SK-N-SH treated with all-trans-retinoic acid at 6 μM for 48 hours (cell line): ENCODE measurements at regions not wholly inside any gene's neighbourhood (a gene's known extent, or its start where the extent isn't known, plus 50 kb on each side); places are given as distances from the start of the nearest gene placed in this dataset.

ENCODE experiments used
- ARNTL ChIP-seq: fragments of 450-650 bp; formaldehyde crosslinking; IDR thresholded peaks from 2 replicates; pipeline ENCODE4 v1.5.0; 2020; ENCODE audit warnings: low read depth, mild to moderate bottlenecking, moderate library complexity, borderline replicate concordance
- ESRRG ChIP-seq: fragments of 250-450 bp; sonication (Bioruptor Pico); IDR thresholded peaks from 2 replicates; pipeline ENCODE4 v1.6.1; 2021; ENCODE audit warnings: mild to moderate bottlenecking
- GLIS3 ChIP-seq: fragments of 250-450 bp; sonication (Bioruptor Pico); IDR thresholded peaks from 2 replicates; pipeline ENCODE4 v1.5.0; 2020; ENCODE audit warnings: mild to moderate bottlenecking, moderate library complexity
- OSR1 ChIP-seq: fragments of 250-450 bp; sonication (Bioruptor Pico); IDR thresholded peaks from 2 replicates; pipeline ENCODE4 v1.8.0; 2022; ENCODE audit warnings: moderate library complexity, mild to moderate bottlenecking, inconsistent platforms
- RARB ChIP-seq: fragments of 250-450 bp; sonication (Bioruptor Pico); IDR thresholded peaks from 2 replicates; pipeline ENCODE4 v1.8.0; 2021; ENCODE audit warnings: mild to moderate bottlenecking, moderate library complexity
- TCF4 ChIP-seq: fragments of 250-450 bp; sonication (Bioruptor Pico); IDR thresholded peaks from 2 replicates; pipeline ENCODE4 v1.8.0; 2021; ENCODE audit warnings: mild to moderate bottlenecking, moderate library complexity, borderline replicate concordance
- TOX ChIP-seq: fragments of 250-450 bp; sonication (Bioruptor Pico); IDR thresholded peaks from 2 replicates; pipeline ENCODE4 v1.8.0; 2021; ENCODE audit warnings: mild to moderate bottlenecking, moderate library complexity, borderline replicate concordance
- ZFP30 ChIP-seq: fragments of 450-650 bp; formaldehyde crosslinking; IDR thresholded peaks from 2 replicates; pipeline ENCODE4 v1.5.0; 2022; ENCODE audit warnings: mild to moderate bottlenecking, moderate library complexity
- ZNF565 ChIP-seq: fragments of 450-650 bp; formaldehyde crosslinking; conservative IDR thresholded peaks from 2 replicates; pipeline ENCODE4 v1.5.0; 2020; ENCODE audit warnings: low read depth, mild to moderate bottlenecking, moderate library complexity
- ZNF70 ChIP-seq: fragments of 450-650 bp; formaldehyde crosslinking; IDR thresholded peaks from 2 replicates; pipeline ENCODE4 v1.5.0; 2020; ENCODE audit warnings: mild to moderate bottlenecking, moderate library complexity
- TF ChIP-seq, protein P1 (sequence below): fragments of 250-450 bp; sonication (Bioruptor Pico); IDR thresholded peaks from 2 replicates; pipeline ENCODE4 v1.8.0; 2020; ENCODE audit warnings: mild to moderate bottlenecking, moderate library complexity, borderline replicate concordance
- TF ChIP-seq, protein P2 (sequence below): fragments of 250-450 bp; sonication (Bioruptor Pico); IDR thresholded peaks from 2 replicates; pipeline ENCODE4 v1.5.0; 2020; ENCODE audit warnings: mild to moderate bottlenecking, moderate library complexity
- TF ChIP-seq, protein P3 (sequence below): fragments of 250-450 bp; sonication (Bioruptor Pico); IDR thresholded peaks from 2 replicates; pipeline ENCODE4 v1.8.0; 2021; ENCODE audit warnings: low read depth, mild to moderate bottlenecking, moderate library complexity, borderline replicate concordance
- TF ChIP-seq, protein P4 (sequence below): fragments of 250-450 bp; sonication (Bioruptor Pico); IDR thresholded peaks from 2 replicates; pipeline ENCODE4 v1.5.1; 2020; ENCODE audit warnings: low read depth, mild to moderate bottlenecking, moderate library complexity

DNA sequence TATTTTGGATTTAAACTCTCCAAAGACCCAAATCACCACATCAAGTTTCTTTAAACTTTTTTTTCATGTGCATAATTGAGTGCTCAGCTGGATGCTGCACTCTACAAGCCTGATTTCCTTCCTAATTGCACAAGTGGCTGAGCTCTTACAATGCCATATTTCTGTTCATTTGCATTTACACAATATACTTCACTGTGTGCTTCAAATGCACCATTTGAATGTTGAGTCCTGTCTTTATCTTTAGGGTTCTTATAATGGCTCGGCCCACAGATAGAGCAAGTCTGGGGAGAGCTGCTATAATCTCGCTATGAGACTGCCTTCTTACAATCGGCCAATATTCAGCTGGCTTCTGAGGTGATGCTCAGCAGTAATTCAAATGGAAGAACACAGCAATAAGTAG, 200.6 kb upstream of the MAP3K7 start:
- TF ChIP-seq ARNTL: no peak
- no peak for TF ChIP-seq GLIS3 (CRISPR knock-in tag)
- TF ChIP-seq TCF4 (CRISPR knock-in tag): no peak
- no peak for TF ChIP-seq ESRRG (CRISPR knock-in tag)
- no peak for TF ChIP-seq ZFP30 (CRISPR knock-in tag)
- no peak for TF ChIP-seq RARB (CRISPR knock-in tag)
- TF ChIP-seq TOX (CRISPR knock-in tag): no peak
- TF ChIP-seq, protein P1, sequence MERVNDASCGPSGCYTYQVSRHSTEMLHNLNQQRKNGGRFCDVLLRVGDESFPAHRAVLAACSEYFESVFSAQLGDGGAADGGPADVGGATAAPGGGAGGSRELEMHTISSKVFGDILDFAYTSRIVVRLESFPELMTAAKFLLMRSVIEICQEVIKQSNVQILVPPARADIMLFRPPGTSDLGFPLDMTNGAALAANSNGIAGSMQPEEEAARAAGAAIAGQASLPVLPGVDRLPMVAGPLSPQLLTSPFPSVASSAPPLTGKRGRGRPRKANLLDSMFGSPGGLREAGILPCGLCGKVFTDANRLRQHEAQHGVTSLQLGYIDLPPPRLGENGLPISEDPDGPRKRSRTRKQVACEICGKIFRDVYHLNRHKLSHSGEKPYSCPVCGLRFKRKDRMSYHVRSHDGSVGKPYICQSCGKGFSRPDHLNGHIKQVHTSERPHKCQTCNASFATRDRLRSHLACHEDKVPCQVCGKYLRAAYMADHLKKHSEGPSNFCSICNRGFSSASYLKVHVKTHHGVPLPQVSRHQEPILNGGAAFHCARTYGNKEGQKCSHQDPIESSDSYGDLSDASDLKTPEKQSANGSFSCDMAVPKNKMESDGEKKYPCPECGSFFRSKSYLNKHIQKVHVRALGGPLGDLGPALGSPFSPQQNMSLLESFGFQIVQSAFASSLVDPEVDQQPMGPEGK (CRISPR knock-in tag): no peak
- TF ChIP-seq, protein P2, sequence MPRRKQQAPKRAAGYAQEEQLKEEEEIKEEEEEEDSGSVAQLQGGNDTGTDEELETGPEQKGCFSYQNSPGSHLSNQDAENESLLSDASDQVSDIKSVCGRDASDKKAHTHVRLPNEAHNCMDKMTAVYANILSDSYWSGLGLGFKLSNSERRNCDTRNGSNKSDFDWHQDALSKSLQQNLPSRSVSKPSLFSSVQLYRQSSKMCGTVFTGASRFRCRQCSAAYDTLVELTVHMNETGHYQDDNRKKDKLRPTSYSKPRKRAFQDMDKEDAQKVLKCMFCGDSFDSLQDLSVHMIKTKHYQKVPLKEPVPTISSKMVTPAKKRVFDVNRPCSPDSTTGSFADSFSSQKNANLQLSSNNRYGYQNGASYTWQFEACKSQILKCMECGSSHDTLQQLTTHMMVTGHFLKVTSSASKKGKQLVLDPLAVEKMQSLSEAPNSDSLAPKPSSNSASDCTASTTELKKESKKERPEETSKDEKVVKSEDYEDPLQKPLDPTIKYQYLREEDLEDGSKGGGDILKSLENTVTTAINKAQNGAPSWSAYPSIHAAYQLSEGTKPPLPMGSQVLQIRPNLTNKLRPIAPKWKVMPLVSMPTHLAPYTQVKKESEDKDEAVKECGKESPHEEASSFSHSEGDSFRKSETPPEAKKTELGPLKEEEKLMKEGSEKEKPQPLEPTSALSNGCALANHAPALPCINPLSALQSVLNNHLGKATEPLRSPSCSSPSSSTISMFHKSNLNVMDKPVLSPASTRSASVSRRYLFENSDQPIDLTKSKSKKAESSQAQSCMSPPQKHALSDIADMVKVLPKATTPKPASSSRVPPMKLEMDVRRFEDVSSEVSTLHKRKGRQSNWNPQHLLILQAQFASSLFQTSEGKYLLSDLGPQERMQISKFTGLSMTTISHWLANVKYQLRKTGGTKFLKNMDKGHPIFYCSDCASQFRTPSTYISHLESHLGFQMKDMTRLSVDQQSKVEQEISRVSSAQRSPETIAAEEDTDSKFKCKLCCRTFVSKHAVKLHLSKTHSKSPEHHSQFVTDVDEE: no peak
- TF ChIP-seq, protein P3, sequence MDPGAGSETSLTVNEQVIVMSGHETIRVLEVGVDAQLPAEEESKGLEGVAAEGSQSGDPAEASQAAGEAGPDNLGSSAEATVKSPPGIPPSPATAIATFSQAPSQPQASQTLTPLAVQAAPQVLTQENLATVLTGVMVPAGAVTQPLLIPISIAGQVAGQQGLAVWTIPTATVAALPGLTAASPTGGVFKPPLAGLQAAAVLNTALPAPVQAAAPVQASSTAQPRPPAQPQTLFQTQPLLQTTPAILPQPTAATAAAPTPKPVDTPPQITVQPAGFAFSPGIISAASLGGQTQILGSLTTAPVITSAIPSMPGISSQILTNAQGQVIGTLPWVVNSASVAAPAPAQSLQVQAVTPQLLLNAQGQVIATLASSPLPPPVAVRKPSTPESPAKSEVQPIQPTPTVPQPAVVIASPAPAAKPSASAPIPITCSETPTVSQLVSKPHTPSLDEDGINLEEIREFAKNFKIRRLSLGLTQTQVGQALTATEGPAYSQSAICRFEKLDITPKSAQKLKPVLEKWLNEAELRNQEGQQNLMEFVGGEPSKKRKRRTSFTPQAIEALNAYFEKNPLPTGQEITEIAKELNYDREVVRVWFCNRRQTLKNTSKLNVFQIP: no peak
- TF ChIP-seq ZNF565 (CRISPR knock-in tag): no peak
- TF ChIP-seq, protein P4, sequence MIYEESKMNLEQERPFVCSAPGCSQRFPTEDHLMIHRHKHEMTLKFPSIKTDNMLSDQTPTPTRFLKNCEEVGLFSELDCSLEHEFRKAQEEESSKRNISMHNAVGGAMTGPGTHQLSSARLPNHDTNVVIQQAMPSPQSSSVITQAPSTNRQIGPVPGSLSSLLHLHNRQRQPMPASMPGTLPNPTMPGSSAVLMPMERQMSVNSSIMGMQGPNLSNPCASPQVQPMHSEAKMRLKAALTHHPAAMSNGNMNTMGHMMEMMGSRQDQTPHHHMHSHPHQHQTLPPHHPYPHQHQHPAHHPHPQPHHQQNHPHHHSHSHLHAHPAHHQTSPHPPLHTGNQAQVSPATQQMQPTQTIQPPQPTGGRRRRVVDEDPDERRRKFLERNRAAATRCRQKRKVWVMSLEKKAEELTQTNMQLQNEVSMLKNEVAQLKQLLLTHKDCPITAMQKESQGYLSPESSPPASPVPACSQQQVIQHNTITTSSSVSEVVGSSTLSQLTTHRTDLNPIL (CRISPR knock-in tag): no peak
- no peak for TF ChIP-seq ZNF70
- TF ChIP-seq OSR1: no peak
